ENCODE measurements at regions not wholly inside any gene's neighbourhood (a gene's known extent, or its start where the extent isn't known, plus 50 kb on each side); places are given as distances from the start of the nearest gene placed in this dataset.

GRCh38 chr18:73758446-73758845 lies 389.2 kb downstream of the FBXO15 start:
- no peak overlapping the region for H3K4me3 ChIP-seq
- H3K4me1 ChIP-seq (ENCODE audit: control insufficient read depth, insufficient read depth, low read length) = no peaks in the 10 kb centered on the region
- TF ChIP-seq BHLHE40 (IDR thresholded peaks at IDR 0.05; ENCODE audit: borderline replicate concordance in 1 of 2, low read depth in 2 of 2, low read length in 1 of 2) = no peak
- TF ChIP-seq GABPA (IDR thresholded peaks at IDR 0.05; ENCODE audit: low read depth) = no peak
- TF ChIP-seq TARDBP (IDR thresholded peaks at IDR 0.05; ENCODE audit: borderline replicate concordance) = no peak
- TF ChIP-seq SKIL (IDR thresholded peaks at IDR 0.05; ENCODE audit: low read depth, poor library complexity, severe bottlenecking) = no peak
- TF ChIP-seq SMARCA5 (IDR thresholded peaks at IDR 0.05) = no peak
- TF ChIP-seq RELB (IDR thresholded peaks at IDR 0.05; ENCODE audit: low read depth) = no peak
- TF ChIP-seq PAX8 (IDR thresholded peaks at IDR 0.05) = no peak
- TF ChIP-seq BACH1 (IDR thresholded peaks at IDR 0.05; ENCODE audit: borderline replicate concordance) = no peak
- no peak for TF ChIP-seq ZSCAN29 (IDR thresholded peaks at IDR 0.05)
- no peak for TF ChIP-seq ZNF592 (IDR thresholded peaks at IDR 0.05)
- no peak for TF ChIP-seq BMI1 (IDR thresholded peaks at IDR 0.05; ENCODE audit: borderline replicate concordance)
- TF ChIP-seq SMC3 (IDR thresholded peaks at IDR 0.05; ENCODE audit: borderline replicate concordance, low read length) = no peak
- TF ChIP-seq NFXL1 (IDR thresholded peaks at IDR 0.05; ENCODE audit: borderline replicate concordance) = no peak
- TF ChIP-seq MAX (IDR thresholded peaks at IDR 0.05; ENCODE audit: low read depth, low read length) = no peak
- no peak for TF ChIP-seq NFYB (IDR thresholded peaks at IDR 0.05; ENCODE audit: insufficient read depth, low read depth, low read length)
- RAD21 ChIA-PET (ENCODE audit: unreplicated experiment) = no interaction called here
- no peak overlapping the region for H3K27ac ChIP-seq (ENCODE audit: control insufficient read depth, insufficient read depth)
- SMC1A ChIA-PET (ENCODE audit: uncharacterized antibody, unreplicated experiment) = no interaction called here
- H4K20me1 ChIP-seq (ENCODE audit: control insufficient read depth, insufficient read depth) = no peaks in the 10 kb centered on the region
- POLR2A ChIA-PET = no interaction called here
- no TSS peak for BruUV-seq (replicated peaks)
- WGBS (ENCODE audit: insufficient coverage, insufficient replicate concordance, low lambda C conversion rate, missing lambda C conversion rate) = 46% methylated on average over 2 of the region's 2 CpGs
- no peaks in the 10 kb centered on the region for H3K27me3 ChIP-seq (replicated peaks in 1 of 2; ENCODE audit: control insufficient read depth in 2 of 2, insufficient read depth in 2 of 2, low read length in 1 of 2)
- H3K4me2 ChIP-seq (ENCODE audit: control insufficient read depth, insufficient read depth) = no peak overlapping the region
- intact Hi-C loops (cut with micrococcal nuclease; ENCODE audit: unreplicated experiment) = no loop called here
- no peak for DNase-seq (ENCODE audit: low read depth, low spot score)
- no peak overlapping the region for H3K9ac ChIP-seq (ENCODE audit: control insufficient read depth, insufficient read depth, low read length)
- no peaks in the 10 kb centered on the region for H3K36me3 ChIP-seq (ENCODE audit: control insufficient read depth in 2 of 2, insufficient read depth in 2 of 2, low read length in 1 of 2)
- no peaks in the 10 kb centered on the region for H3K9me3 ChIP-seq (replicated peaks; ENCODE audit: control insufficient read depth, insufficient read depth, low read length)
- CTCF ChIA-PET = no interaction called here
- H3K79me2 ChIP-seq (ENCODE audit: control insufficient read depth, insufficient read depth, low read length) = no peaks in the 10 kb centered on the region
- no peak overlapping the region for H2AFZ ChIP-seq (ENCODE audit: control insufficient read depth, low read depth, low read length)
- in situ Hi-C loops (cut with MboI) = no loop called here
- no peak for ATAC-seq
- no peak for FAIRE-seq
